ENCODE measurements at regions not wholly inside any gene's neighbourhood (a gene's known extent, or its start where the extent isn't known, plus 50 kb on each side); places are given as distances from the start of the nearest gene placed in this dataset.

- Histone ChIP-seq H3K9me3 (ENCODE audit: control insufficient read depth in 4 of 4, low read length in 3 of 4) (no peaks in the 10 kb centered on the region), H3K4me3 (ENCODE audit: low read depth in 1 of 3, low read length in 3 of 3) (no peak overlapping the region), H3K9ac (ENCODE audit: low read depth in 1 of 2, low read length in 2 of 2) (no peak overlapping the region), H3K27ac (ENCODE audit: low read depth in 1 of 2, low read length in 2 of 2) (no peak overlapping the region), H3K27me3 (ENCODE audit: control insufficient read depth in 4 of 4, insufficient read depth in 4 of 4, low read length in 3 of 4) (no peaks in the 10 kb centered on the region), H3K4me1 (ENCODE audit: control insufficient read depth in 4 of 4, insufficient read depth in 4 of 4, low read length in 3 of 4) (no peaks in the 10 kb centered on the region), H3K36me3 (ENCODE audit: control insufficient read depth in 4 of 4, insufficient read depth in 3 of 4, low read depth in 1 of 4, low read length in 3 of 4) (no peaks in the 10 kb centered on the region)
- no peak for TF ChIP-seq RAD21 (IDR thresholded peaks at IDR 0.05)
- no peak for TF ChIP-seq NR2F2 (IDR thresholded peaks at IDR 0.05)
- TF ChIP-seq HNF4A (conservative IDR thresholded peaks at IDR 0.05) = no peak
- no peak for DNase-seq (ENCODE audit: low spot score)
- WGBS = 98% methylated on average over 2 of the region's 2 CpGs
Measured at GRCh38 chr15:85307687-85308045, 72.7 kb upstream of the AKAP13 start.

DNA sequence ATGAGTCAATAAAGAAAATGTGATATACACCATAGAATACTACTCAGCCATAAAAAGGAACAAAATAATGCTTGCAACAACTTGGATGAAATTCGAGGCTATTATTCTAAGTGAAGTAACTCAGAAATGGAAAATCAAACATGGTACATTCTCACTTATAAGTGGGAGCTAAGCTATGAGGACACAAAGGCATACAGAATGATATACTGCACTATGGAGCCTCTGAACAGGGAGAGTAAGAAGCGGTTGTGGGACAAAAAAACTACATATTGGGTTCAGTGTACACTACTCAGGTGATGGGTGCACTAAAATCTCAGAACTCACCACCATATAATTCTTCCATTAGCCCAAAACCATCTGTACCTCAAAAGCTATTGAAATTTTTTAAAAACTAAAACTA is 68.8 kb upstream of the AKAP13 start:
- Histone ChIP-seq H3K27ac (ENCODE audit: low read depth in 1 of 2, low read length in 2 of 2) (no peak overlapping the region), H3K27me3 (ENCODE audit: control insufficient read depth in 4 of 4, insufficient read depth in 4 of 4, low read length in 3 of 4) (no peaks in the 10 kb centered on the region), H3K4me3 (ENCODE audit: low read depth in 1 of 3, low read length in 3 of 3) (no peak overlapping the region), H3K9ac (ENCODE audit: low read depth in 1 of 2, low read length in 2 of 2) (no peak overlapping the region), H3K36me3 (ENCODE audit: control insufficient read depth in 4 of 4, insufficient read depth in 3 of 4, low read depth in 1 of 4, low read length in 3 of 4) (no peaks in the 10 kb centered on the region), H3K9me3 (ENCODE audit: control insufficient read depth in 4 of 4, low read length in 3 of 4) (no peaks in the 10 kb centered on the region), H3K4me1 (ENCODE audit: control insufficient read depth in 4 of 4, insufficient read depth in 4 of 4, low read length in 3 of 4) (no peaks in the 10 kb centered on the region)
- DNase-seq (ENCODE audit: low spot score) = no peak
- 54% methylated on average over 2 of the region's 2 CpGs for WGBS
- TF ChIP-seq CTCF (IDR thresholded peaks at IDR 0.05; ENCODE audit: low read depth, low read length, missing input control) (no peak), NR2F2 (IDR thresholded peaks at IDR 0.05) (no peak), GABPA (IDR thresholded peaks at IDR 0.05 in 1 of 2, conservative IDR thresholded peaks at IDR 0.05 in 1 of 2) (no peak)
- TF ChIP-seq, protein P1, sequence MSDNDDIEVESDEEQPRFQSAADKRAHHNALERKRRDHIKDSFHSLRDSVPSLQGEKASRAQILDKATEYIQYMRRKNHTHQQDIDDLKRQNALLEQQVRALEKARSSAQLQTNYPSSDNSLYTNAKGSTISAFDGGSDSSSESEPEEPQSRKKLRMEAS (IDR thresholded peaks at IDR 0.05) = no peak
- TF ChIP-seq, protein P2, sequence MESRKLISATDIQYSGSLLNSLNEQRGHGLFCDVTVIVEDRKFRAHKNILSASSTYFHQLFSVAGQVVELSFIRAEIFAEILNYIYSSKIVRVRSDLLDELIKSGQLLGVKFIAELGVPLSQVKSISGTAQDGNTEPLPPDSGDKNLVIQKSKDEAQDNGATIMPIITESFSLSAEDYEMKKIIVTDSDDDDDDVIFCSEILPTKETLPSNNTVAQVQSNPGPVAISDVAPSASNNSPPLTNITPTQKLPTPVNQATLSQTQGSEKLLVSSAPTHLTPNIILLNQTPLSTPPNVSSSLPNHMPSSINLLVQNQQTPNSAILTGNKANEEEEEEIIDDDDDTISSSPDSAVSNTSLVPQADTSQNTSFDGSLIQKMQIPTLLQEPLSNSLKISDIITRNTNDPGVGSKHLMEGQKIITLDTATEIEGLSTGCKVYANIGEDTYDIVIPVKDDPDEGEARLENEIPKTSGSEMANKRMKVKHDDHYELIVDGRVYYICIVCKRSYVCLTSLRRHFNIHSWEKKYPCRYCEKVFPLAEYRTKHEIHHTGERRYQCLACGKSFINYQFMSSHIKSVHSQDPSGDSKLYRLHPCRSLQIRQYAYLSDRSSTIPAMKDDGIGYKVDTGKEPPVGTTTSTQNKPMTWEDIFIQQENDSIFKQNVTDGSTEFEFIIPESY (IDR thresholded peaks at IDR 0.05) = no peak

DNA sequence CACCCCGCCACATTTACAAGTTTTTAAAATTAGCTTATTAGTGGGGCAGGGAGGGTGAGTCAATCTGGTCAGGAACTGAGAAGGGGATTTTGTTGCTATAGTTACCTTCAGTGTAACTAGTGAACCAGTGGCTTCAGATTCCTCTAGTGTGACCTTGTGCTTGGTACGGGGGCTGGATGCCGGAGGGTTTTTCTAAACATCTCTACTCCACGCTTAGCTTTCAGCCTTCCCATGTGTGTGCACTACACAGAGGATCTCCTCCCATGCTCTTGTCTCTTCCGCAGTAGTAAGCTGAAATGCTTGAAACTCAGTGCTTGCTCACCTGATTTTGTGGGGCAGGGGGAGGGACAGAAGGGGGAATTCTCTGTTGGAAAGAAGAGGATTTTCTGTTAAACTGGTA is 67.9 kb upstream of the AKAP13 start:
- Histone ChIP-seq H3K4me3 (ENCODE audit: low read depth in 1 of 3, low read length in 3 of 3) (no peak overlapping the region), H3K4me1 (ENCODE audit: control insufficient read depth in 4 of 4, insufficient read depth in 4 of 4, low read length in 3 of 4) (no peaks in the 10 kb centered on the region), H3K27ac (ENCODE audit: low read depth in 1 of 2, low read length in 2 of 2) (no peak overlapping the region), H3K27me3 (ENCODE audit: control insufficient read depth in 4 of 4, insufficient read depth in 4 of 4, low read length in 3 of 4) (no peaks in the 10 kb centered on the region), H3K9ac (ENCODE audit: low read depth in 1 of 2, low read length in 2 of 2) (no peak overlapping the region), H3K36me3 (ENCODE audit: control insufficient read depth in 4 of 4, insufficient read depth in 3 of 4, low read depth in 1 of 4, low read length in 3 of 4) (no peaks in the 10 kb centered on the region), H3K9me3 (ENCODE audit: control insufficient read depth in 4 of 4, low read length in 3 of 4) (no peaks in the 10 kb centered on the region)
- WGBS = 81% methylated on average over 5 of the region's 5 CpGs
- TF ChIP-seq, protein P3, sequence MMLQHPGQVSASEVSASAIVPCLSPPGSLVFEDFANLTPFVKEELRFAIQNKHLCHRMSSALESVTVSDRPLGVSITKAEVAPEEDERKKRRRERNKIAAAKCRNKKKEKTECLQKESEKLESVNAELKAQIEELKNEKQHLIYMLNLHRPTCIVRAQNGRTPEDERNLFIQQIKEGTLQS (IDR thresholded peaks at IDR 0.05) = no peak
- no peak for TF ChIP-seq RAD21 (IDR thresholded peaks at IDR 0.05)
- no peak for TF ChIP-seq FOXA2 (IDR thresholded peaks at IDR 0.05)
- no peak for TF ChIP-seq EGR1 (IDR thresholded peaks at IDR 0.05; ENCODE audit: low read depth in 2 of 2)
- no peak for TF ChIP-seq YY1 (IDR thresholded peaks at IDR 0.05)
- no peak for TF ChIP-seq HNF4G (IDR thresholded peaks at IDR 0.05)
- no peak for TF ChIP-seq JUND (IDR thresholded peaks at IDR 0.05)
- no peak for TF ChIP-seq CTCF (IDR thresholded peaks at IDR 0.05; ENCODE audit: low read depth, low read length, missing input control)
- no peak for DNase-seq (ENCODE audit: low spot score)
